SK-N-SH (cell line): ENCODE measurements at regions not wholly inside any gene's neighbourhood (a gene's known extent, or its start where the extent isn't known, plus 50 kb on each side); places are given as distances from the start of the nearest gene placed in this dataset.

Experiments
- CTCF ChIP-seq: fragments of 200-600 bp; sonication (generic); IDR thresholded peaks from 2 replicates; pipeline ENCODE4 v1.6.1; 2017; ENCODE audit warnings: antibody characterized with exemption, mild to moderate bottlenecking, moderate library complexity
- EP300 ChIP-seq, 2 experiments: IDR thresholded peaks; 2 replicates each; pipeline versions ENCODE4 v1.4.0 to v1.6.1; 2012; ENCODE audit warnings: borderline replicate concordance in 1 of 2, low read depth in 1 of 2, low read length in 1 of 2
- FOXM1 ChIP-seq: IDR thresholded peaks from 2 replicates; pipeline ENCODE4 v1.4.0; 2012; ENCODE audit warnings: low read depth, mild to moderate bottlenecking
- GATA2 ChIP-seq: sonication (generic); formaldehyde crosslinking; IDR thresholded peaks from 2 replicates; pipeline ENCODE4 v1.5.0; 2020; ENCODE audit warnings: mild to moderate bottlenecking, missing genetic modification reagents
- IRF3 ChIP-seq: fragments of 150-350 bp; IDR thresholded peaks from 2 replicates; pipeline ENCODE4 v1.6.1; 2016; ENCODE audit warnings: mild to moderate bottlenecking, low read depth, low read length
- JUND ChIP-seq: IDR thresholded peaks from 2 replicates; pipeline ENCODE4 v1.4.0; 2012
- MAX ChIP-seq: IDR thresholded peaks from 2 replicates; pipeline ENCODE4 v1.4.0; 2012; ENCODE audit warnings: low read depth
- MXI1 ChIP-seq: IDR thresholded peaks from 2 replicates; pipeline ENCODE4 v1.6.1; 2012; ENCODE audit warnings: mild to moderate bottlenecking, low read depth, low read length, improper control_type of control experiment
- NRF1 ChIP-seq: IDR thresholded peaks from 2 replicates; pipeline ENCODE4 v1.6.1; 2012; ENCODE audit warnings: low read depth, mild to moderate bottlenecking, low read length
- RFX5 ChIP-seq: IDR thresholded peaks from 2 replicates; pipeline ENCODE4 v1.6.1; 2012; ENCODE audit warnings: mild to moderate bottlenecking, improper control_type of control experiment, low read length

GRCh38 chr9:92171822-92172221 lies 56.6 kb upstream of the SPTLC1 start:
- TF ChIP-seq GATA2 (CRISPR knock-in tag) (no peak), MXI1 (no peak), CTCF (no peak), EP300 (IDR thresholded peaks at IDR 0.05; ENCODE audit: borderline replicate concordance in 1 of 2, low read depth in 1 of 2, low read length in 1 of 2) (no peak), IRF3 (no peak), JUND (no peak), RFX5 (no peak), FOXM1 (no peak), MAX (no peak), NRF1 (no peak)
